BE2C (cell line): ENCODE measurements at regions not wholly inside any gene's neighbourhood (a gene's known extent, or its start where the extent isn't known, plus 50 kb on each side); places are given as distances from the start of the nearest gene placed in this dataset.

Experiments
- DNase-seq: peaks from one replicate; pipeline ENCODE4 v3.0.0-alpha.2; 2020
- H3K27me3 ChIP-seq: fragments of 250-450 bp; sonication (Bioruptor Pico); 2 replicates; pipeline ENCODE4 v1.5.1; 2020; ENCODE audit warnings: mild to moderate bottlenecking
- H3K36me3 ChIP-seq: fragments of 250-450 bp; sonication (Bioruptor Pico); 2 replicates; pipeline ENCODE4 v1.5.1; 2020; ENCODE audit warnings: mild to moderate bottlenecking
- H3K4me1 ChIP-seq: fragments of 250-450 bp; sonication (Bioruptor Pico); 2 replicates; pipeline ENCODE4 v1.5.1; 2020
- H3K4me3 ChIP-seq: 2 replicates; pipeline ENCODE4 v1.5.1; 2011; ENCODE audit warnings: low read depth, low read length
- H3K9me3 ChIP-seq: fragments of 250-450 bp; sonication (Bioruptor Pico); 2 replicates; pipeline ENCODE4 v1.5.1; 2020
- TF ChIP-seq, protein P1 (sequence below): IDR thresholded peaks from 2 replicates; pipeline ENCODE4 v1.5.1; 2012; ENCODE audit warnings: mild to moderate bottlenecking, low read depth, low read length

- Histone ChIP-seq H3K27me3 (no peaks in the 10 kb centered on the region), H3K36me3 (no peaks in the 10 kb centered on the region), H3K4me3 (no peak overlapping the region), H3K4me1 (no peaks in the 10 kb centered on the region), H3K9me3 (no peaks in the 10 kb centered on the region)
- TF ChIP-seq, protein P1, sequence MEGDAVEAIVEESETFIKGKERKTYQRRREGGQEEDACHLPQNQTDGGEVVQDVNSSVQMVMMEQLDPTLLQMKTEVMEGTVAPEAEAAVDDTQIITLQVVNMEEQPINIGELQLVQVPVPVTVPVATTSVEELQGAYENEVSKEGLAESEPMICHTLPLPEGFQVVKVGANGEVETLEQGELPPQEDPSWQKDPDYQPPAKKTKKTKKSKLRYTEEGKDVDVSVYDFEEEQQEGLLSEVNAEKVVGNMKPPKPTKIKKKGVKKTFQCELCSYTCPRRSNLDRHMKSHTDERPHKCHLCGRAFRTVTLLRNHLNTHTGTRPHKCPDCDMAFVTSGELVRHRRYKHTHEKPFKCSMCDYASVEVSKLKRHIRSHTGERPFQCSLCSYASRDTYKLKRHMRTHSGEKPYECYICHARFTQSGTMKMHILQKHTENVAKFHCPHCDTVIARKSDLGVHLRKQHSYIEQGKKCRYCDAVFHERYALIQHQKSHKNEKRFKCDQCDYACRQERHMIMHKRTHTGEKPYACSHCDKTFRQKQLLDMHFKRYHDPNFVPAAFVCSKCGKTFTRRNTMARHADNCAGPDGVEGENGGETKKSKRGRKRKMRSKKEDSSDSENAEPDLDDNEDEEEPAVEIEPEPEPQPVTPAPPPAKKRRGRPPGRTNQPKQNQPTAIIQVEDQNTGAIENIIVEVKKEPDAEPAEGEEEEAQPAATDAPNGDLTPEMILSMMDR: no peak
- no peak for DNase-seq
Observed at GRCh38 chr13:73997964-73998363, 136.2 kb downstream of the KLF12 start.

- H3K9me3 ChIP-seq: no peaks in the 10 kb centered on the region
Observed at GRCh38 chr13:73996569-73996968, 137.6 kb downstream of the KLF12 start.

GRCh38 chr13:73995736-73996135, 138.5 kb downstream of the KLF12 start:
- TF ChIP-seq, protein P1: no peak
- H3K4me3 ChIP-seq: no peak overlapping the region
- no peaks in the 10 kb centered on the region for H3K9me3 ChIP-seq
- H3K36me3 ChIP-seq: no peaks in the 10 kb centered on the region
- H3K4me1 ChIP-seq: peaks cover 7% of the 10 kb centered on the region
- H3K27me3 ChIP-seq: no peaks in the 10 kb centered on the region
- DNase-seq: no peak

More at GRCh38 chr13:73996569-73996968, 137.6 kb downstream of the KLF12 start:
- Histone ChIP-seq H3K4me1 (peaks cover 5% of the 10 kb centered on the region), H3K4me3 (no peak overlapping the region), H3K36me3 (no peaks in the 10 kb centered on the region), H3K27me3 (no peaks in the 10 kb centered on the region)
- DNase-seq: no peak
- TF ChIP-seq, protein P1: no peak

DNA sequence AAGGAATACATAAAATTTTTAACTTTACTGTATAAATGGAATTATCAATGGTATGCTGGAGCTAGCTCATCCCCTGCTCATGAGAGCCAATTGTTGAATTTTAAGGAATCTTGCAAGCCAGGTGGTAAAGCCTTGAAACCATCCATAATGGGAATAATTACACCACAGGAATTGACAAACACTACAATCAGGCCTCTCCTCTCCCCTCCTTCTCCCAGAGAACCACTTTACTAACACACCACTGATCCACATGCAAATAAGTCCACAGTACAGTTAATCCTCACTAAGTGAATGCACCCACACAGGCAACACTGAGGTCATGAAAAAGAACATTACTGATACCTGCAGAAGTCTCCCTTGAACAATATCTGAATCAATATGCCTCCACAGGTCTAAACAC, 140.5 kb downstream of the KLF12 start:
- H3K36me3 ChIP-seq: no peaks in the 10 kb centered on the region
- no peaks in the 10 kb centered on the region for H3K27me3 ChIP-seq
- TF ChIP-seq, protein P1: no peak
- no peaks in the 10 kb centered on the region for H3K9me3 ChIP-seq
- peaks cover 16% of the 10 kb centered on the region for H3K4me1 ChIP-seq
- no peak overlapping the region for H3K4me3 ChIP-seq
- no peak for DNase-seq

- no peaks in the 10 kb centered on the region for H3K36me3 ChIP-seq
- peaks cover 25% of the 10 kb centered on the region for H3K4me1 ChIP-seq
- H3K4me3 ChIP-seq: no peak overlapping the region
- H3K9me3 ChIP-seq: no peaks in the 10 kb centered on the region
- TF ChIP-seq, protein P1: no peak
- no peaks in the 10 kb centered on the region for H3K27me3 ChIP-seq
- no peak for DNase-seq
Observed at GRCh38 chr13:73991884-73992283, 142.3 kb downstream of the KLF12 start.

GRCh38 chr13:73991384-73991783, 142.8 kb downstream of the KLF12 start:
- no peak for DNase-seq
- Histone ChIP-seq H3K4me3 (no peak overlapping the region), H3K27me3 (no peaks in the 10 kb centered on the region), H3K36me3 (no peaks in the 10 kb centered on the region), H3K9me3 (no peaks in the 10 kb centered on the region), H3K4me1 (peaks cover 25% of the 10 kb centered on the region)
- TF ChIP-seq, protein P1: no peak
